MG63 (cell line): ENCODE measurements at regions not wholly inside any gene's neighbourhood (a gene's known extent, or its start where the extent isn't known, plus 50 kb on each side); places are given as distances from the start of the nearest gene placed in this dataset.

Source experiments
- DNase-seq: peaks from one replicate; pipeline ENCODE4 v3.0.0-alpha.2; 2020
- H3K27me3 ChIP-seq: fragments of 250-450 bp; sonication (Bioruptor Pico); 2 replicates; pipeline ENCODE4 v1.5.1; 2020; ENCODE audit warnings: mild to moderate bottlenecking, moderate library complexity
- H3K36me3 ChIP-seq: fragments of 250-450 bp; sonication (Bioruptor Pico); 2 replicates; pipeline ENCODE4 v1.5.1; 2020; ENCODE audit warnings: mild to moderate bottlenecking, moderate library complexity
- H3K4me3 ChIP-seq: fragments of 250-450 bp; sonication (Bioruptor Pico); 2 replicates; pipeline ENCODE4 v1.5.1; 2020; ENCODE audit warnings: mild to moderate bottlenecking, moderate library complexity
- H3K9me3 ChIP-seq: fragments of 250-450 bp; sonication (Bioruptor Pico); 2 replicates; pipeline ENCODE4 v1.5.1; 2020; ENCODE audit warnings: mild to moderate bottlenecking, moderate library complexity

DNA sequence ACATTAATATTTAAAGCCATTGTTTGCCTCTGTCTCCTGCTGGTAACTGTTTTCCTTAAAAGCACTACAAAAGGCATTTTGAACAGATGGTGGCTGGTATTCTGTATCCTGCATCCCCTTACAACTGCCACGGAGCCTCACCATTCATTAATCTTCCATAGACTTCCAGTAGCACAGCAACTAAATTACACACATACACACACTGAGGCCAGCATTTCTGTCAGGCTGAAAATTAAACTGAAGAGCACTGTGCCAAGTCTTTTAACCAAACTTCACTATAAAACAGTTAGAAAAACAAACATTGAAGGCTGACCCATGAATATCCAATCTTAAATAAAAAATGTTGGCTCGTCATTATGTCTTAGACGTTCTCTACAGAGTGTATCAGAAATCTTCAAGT lies 697.8 kb downstream of the DACH1 start:
- Histone ChIP-seq H3K4me3 (no peak overlapping the region), H3K27me3 (no peaks in the 10 kb centered on the region), H3K36me3 (no peaks in the 10 kb centered on the region), H3K9me3 (no peaks in the 10 kb centered on the region)
- no peak for DNase-seq

DNA sequence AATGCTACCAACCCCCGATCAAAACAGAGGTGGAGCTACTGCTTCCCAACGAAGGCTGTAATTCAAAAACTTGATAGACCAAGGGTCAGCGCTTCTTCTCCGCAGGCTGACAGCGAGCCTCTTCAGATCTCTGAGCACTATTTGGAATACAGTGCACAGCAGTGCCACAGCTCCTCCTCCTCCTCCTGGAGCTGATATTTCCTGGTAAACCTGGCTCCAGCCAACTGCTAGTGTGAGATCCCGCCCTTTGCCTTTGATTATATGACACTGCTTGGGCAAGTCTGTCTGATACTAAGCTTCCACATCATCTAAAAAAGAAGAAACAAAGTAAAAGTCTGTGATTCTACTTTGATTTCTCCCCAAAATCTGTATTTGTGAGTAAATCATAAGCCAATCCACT lies 710.5 kb downstream of the DACH1 start:
- Histone ChIP-seq H3K36me3 (no peaks in the 10 kb centered on the region), H3K4me3 (no peak overlapping the region), H3K9me3 (no peaks in the 10 kb centered on the region), H3K27me3 (no peaks in the 10 kb centered on the region)
- DNase-seq = no peak

DNA sequence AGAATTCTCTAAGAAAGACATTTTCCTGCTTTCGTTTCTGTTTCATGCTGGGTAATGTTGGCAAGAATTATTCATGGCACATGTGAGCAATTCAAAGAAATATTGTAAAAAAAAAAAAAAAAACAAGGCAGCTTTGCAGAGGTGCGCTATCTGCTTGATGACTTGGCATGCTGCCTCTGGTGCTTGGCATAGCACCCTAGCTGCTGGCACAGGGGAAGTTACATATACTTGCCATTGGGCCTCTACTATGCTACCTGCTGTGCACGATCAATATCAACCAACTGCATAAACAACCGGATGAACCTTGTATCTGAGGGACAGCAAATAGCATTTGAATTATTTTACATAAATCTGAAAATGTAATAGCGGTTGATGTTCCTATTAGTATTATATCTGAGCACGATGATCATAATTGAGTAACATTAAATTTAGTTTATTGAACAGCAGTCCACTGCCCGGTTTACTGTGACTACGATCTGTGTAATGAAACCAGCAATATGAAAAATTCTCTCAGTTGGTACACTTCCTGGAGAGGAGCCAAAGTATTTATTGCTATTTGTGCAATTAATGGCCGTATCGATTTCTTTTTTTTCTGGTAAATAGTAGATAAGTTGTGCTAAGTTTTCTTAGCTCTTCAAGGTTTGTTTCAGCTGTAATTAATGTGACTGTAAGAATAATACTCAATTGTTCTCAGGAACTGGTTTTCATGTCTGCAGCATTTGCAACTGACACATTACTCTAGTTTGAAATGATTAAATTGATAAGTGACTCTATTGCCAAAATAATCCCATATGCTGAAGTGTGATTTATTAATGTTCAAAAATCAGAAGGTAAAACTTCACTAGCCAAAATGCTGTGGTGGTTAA lies 717.3 kb downstream of the DACH1 start:
- no peak overlapping the region for H3K4me3 ChIP-seq

DNA sequence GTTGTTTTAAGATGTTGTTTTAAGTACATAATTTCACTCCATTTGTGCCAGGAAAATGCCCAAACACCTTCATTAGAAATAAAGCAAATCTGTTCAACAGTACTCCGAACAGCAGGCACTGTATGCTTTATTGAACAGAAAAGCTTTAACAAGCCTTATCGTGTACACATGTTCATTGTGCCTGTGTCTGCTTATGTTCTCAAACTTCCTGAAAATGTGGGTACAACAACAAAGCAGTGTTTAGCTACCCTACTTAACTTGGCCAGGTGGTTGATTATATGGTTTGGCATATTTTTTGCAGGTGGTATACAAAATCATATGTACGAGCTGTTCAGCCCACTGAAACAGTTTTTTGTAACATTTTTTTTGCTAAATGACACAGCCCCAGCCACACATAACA lies 718.0 kb downstream of the DACH1 start:
- no peaks in the 10 kb centered on the region for H3K27me3 ChIP-seq
- H3K9me3 ChIP-seq = no peaks in the 10 kb centered on the region
- no peaks in the 10 kb centered on the region for H3K36me3 ChIP-seq
- no peak overlapping the region for H3K4me3 ChIP-seq
- no peak for DNase-seq

More for the DNA sequence above, 717.3 kb downstream of the DACH1 start:
- Histone ChIP-seq H3K27me3 (no peaks in the 10 kb centered on the region), H3K36me3 (no peaks in the 10 kb centered on the region), H3K9me3 (no peaks in the 10 kb centered on the region)
- DNase-seq = no peak

DNA sequence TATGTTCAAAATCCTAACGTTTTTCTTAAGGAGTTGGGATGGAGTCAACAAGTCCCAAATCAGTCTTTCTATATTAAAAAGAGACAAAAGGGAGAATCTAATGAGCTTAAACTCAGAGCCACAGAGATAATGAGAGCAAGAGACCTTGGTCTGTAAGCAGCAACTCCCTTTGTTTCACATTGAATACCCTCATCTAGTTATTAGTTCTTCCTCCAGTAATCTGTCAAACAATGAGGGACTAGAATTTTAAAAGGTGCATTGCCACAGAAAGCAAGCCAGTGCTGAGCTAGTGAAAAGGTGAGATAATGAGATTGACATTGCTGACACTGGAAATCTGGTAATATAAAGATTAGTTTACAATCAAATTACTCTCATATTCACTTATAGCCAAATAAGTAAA lies 718.6 kb downstream of the DACH1 start:
- no peaks in the 10 kb centered on the region for H3K9me3 ChIP-seq
- DNase-seq = no peak
- H3K36me3 ChIP-seq = no peaks in the 10 kb centered on the region
- H3K4me3 ChIP-seq = no peak overlapping the region
- no peaks in the 10 kb centered on the region for H3K27me3 ChIP-seq

DNA sequence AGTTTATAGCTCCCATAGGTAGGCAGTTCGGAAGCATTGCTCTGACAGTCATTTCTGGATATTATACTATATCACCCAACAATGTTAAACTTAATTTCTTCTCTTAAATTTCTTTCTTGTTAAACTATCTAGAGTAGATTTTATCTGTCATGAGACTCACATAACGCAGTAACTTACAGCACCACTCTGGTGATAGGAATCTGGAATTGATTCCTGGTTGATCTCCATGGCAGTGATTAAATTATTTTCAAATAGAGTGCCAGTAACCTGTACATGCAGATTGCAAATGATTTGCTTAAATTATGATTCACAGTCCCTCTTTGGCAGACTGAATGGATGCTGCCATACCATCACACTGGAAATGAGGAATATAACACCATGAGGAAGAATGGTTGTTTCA lies 722.1 kb downstream of the DACH1 start:
- Histone ChIP-seq H3K27me3 (no peaks in the 10 kb centered on the region), H3K36me3 (no peaks in the 10 kb centered on the region), H3K4me3 (no peak overlapping the region), H3K9me3 (no peaks in the 10 kb centered on the region)
- no peak for DNase-seq

DNA sequence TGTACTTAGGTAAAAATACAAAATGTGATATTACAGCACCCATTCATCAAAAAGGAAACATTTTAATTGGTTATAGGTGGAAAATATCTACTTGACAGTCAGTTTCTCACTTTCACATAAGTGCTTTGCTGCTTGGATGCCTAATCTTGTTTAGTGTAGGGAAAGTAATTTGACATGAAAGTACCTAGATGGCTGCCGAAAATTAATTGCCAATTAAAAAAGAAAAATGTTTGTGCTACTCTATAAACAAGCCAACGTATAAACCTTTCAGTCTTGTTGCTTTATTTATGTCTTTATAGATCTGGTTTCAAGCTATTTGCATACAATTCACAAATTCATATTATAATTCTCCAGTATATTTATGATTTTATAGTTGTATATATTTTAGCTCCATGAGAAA lies 729.9 kb downstream of the DACH1 start:
- no peaks in the 10 kb centered on the region for H3K9me3 ChIP-seq
- no peak for DNase-seq
- H3K4me3 ChIP-seq = no peak overlapping the region
- no peaks in the 10 kb centered on the region for H3K27me3 ChIP-seq
- no peaks in the 10 kb centered on the region for H3K36me3 ChIP-seq

DNA sequence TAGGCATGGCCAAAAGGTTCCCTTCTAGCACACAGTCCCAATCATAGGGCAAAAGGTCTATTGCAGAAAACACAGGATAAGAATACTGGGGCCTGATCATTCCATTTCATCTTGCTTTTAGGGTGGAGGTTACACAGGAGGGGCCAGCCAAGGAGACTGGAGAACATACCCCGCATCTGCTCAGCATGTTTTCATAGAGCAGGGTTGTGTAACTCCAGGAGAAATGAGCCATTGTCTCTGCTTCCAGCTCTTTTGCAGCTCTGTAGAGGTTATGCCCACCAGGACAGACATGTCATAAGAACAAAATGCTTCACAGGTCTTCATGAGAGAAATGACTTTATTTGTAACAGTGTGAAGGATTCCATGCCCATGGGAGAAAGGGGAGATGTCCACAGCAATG lies 742.8 kb downstream of the DACH1 start:
- Histone ChIP-seq H3K4me3 (no peak overlapping the region), H3K27me3 (no peaks in the 10 kb centered on the region), H3K9me3 (no peaks in the 10 kb centered on the region), H3K36me3 (no peaks in the 10 kb centered on the region)
- no peak for DNase-seq

DNA sequence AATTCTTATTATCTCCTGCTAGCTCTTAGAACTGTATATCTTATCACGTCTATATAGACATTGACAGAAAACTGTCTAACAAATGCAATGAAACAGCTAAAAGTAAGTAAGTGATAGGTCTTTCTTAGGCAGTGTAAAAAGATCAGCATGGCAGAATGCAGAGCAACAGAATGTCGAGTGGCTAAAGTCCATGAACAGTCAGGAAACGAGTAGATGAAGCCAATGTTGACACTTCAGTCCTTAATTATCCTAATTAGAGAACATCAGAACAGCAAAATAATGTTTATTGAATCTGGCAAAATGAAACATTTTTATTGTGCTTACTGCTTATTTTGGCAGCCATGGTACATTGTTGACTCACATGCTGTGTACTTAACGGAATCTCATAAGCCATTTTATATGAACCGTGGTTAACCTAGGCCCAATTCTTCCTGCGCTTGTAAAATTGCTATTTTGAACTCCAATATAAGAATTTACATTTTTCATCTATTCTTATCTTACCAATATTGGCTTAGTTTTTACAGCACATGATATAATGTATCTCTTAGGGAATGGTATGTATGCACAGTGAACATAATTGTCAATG lies 748.1 kb downstream of the DACH1 start:
- H3K9me3 ChIP-seq = no peaks in the 10 kb centered on the region
- H3K36me3 ChIP-seq = no peaks in the 10 kb centered on the region
- H3K4me3 ChIP-seq = no peak overlapping the region
- H3K27me3 ChIP-seq = no peaks in the 10 kb centered on the region
- DNase-seq = no peak

DNA sequence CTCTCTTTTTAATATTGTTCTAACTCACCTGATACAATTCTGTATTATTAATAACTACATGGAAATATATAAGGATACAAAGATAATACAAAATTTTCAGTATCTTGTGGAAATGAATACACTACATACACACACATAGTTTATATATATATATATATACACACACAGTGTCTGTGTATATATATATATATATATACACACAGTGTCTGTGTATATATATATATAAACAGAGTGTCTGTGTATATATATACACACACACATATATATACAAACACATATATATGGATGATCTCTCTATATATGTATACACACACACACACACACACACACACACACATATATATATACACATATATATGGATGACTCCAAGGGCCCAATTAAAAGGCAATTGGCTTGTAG lies 749.1 kb downstream of the DACH1 start:
- no peaks in the 10 kb centered on the region for H3K9me3 ChIP-seq
- DNase-seq = no peak
- no peaks in the 10 kb centered on the region for H3K27me3 ChIP-seq
- no peak overlapping the region for H3K4me3 ChIP-seq
- no peaks in the 10 kb centered on the region for H3K36me3 ChIP-seq

DNA sequence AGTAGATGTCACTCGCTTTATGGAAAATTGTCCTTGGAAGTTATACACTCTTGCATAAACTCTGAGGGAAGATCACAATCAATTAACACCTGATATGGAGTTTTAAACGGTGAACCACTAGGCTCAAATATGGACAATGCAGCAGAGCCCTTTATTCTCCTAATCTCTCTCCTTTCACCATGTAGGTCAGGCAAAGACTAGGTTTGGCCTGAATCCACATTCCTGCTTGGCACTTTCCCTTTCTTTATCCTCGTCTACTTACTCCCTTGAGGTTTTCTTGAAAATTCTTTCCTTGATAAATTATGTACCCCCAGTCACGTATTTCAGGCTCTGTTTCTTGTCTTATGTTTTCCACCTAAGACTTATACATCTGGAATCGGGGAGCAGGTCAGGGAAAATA lies 751.7 kb downstream of the DACH1 start:
- Histone ChIP-seq H3K9me3 (no peaks in the 10 kb centered on the region), H3K4me3 (no peak overlapping the region), H3K27me3 (no peaks in the 10 kb centered on the region), H3K36me3 (no peaks in the 10 kb centered on the region)
- DNase-seq = no peak

DNA sequence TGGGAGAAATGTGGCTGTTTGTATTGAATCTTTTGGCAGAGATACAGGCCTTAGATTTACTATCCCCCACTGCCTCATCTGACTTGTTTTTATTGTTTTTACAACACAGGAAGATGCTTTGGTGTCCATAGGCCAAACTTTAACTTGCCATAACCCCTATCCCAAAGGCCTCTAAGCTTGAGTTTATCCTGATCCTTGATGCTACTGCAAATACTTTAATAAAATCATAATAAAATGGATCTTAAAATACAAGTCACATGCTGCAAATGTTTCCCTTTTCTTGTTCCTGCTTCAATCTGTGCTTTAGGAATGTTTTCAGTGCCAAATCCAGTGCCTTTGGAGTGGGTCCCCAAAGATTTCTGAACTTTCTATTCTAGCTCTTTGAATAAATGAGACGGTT lies 770.6 kb downstream of the DACH1 start:
- no peaks in the 10 kb centered on the region for H3K9me3 ChIP-seq

DNA sequence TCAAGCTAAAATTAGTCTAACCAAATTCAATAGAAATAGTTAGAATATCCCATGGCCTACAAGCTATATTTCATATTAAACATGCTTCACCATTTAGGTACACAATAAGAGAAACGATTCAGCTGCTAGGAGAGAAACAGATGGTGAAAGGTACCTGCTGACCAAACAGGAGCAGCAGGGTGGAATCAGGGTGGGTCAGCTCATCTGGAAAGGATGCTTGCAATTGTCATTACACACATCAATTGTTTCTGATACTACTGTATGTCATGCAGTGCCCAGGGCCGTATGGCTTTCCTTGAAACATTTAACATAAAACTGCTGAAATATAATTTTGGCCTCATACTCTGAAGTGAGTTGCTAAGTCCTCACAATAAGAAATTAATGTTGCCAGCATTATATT lies 776.0 kb downstream of the DACH1 start:
- no peak for DNase-seq
- H3K9me3 ChIP-seq = no peaks in the 10 kb centered on the region
- H3K27me3 ChIP-seq = no peaks in the 10 kb centered on the region
- no peaks in the 10 kb centered on the region for H3K36me3 ChIP-seq
- H3K4me3 ChIP-seq = no peak overlapping the region

More for the DNA sequence above, 770.6 kb downstream of the DACH1 start:
- H3K36me3 ChIP-seq = no peaks in the 10 kb centered on the region
- H3K4me3 ChIP-seq = no peak overlapping the region
- no peaks in the 10 kb centered on the region for H3K27me3 ChIP-seq
- no peak for DNase-seq

DNA sequence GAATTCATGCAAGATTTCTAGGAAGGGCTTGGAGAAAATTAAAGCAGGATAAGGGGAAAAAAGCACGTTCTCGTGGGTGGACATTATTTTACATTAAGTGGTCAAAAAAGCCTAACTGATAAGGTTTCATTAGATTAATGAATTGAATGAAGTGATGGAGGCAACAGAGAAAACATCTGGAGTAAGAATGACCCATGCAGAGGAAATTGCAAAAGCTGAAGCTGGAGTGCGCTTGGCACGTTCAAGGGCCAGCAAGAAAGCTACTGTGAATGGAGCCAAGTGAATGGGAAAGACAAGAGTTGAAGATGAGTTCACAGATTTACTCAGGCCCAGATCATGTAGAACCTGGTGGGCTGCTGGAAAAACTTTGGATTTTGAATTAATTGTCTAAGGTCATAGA lies 777.9 kb downstream of the DACH1 start:
- DNase-seq = no peak
- Histone ChIP-seq H3K27me3 (no peaks in the 10 kb centered on the region), H3K4me3 (no peak overlapping the region), H3K36me3 (no peaks in the 10 kb centered on the region), H3K9me3 (no peaks in the 10 kb centered on the region)

DNA sequence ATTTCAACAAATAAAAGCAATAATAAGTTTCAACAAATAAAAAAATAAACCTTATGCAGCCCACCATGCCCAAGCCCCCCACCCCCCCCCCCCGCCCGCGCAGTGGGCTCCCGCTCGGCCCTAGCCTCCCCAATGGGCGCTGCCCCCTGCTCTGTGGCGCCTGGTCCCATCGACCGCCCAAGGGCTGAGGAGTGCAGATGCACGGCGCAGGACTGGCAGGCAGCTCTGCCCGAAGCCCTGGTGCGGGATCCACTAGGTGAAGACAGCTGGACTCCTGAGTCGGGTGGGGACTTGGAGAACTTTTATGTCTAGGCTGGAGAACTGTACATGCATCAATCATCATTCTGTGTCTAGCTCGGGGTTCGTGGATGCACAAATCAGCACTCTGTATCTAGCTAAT lies 779.6 kb downstream of the DACH1 start:
- Histone ChIP-seq H3K27me3 (no peaks in the 10 kb centered on the region), H3K9me3 (no peaks in the 10 kb centered on the region), H3K36me3 (no peaks in the 10 kb centered on the region), H3K4me3 (no peak overlapping the region)
- DNase-seq = no peak

DNA sequence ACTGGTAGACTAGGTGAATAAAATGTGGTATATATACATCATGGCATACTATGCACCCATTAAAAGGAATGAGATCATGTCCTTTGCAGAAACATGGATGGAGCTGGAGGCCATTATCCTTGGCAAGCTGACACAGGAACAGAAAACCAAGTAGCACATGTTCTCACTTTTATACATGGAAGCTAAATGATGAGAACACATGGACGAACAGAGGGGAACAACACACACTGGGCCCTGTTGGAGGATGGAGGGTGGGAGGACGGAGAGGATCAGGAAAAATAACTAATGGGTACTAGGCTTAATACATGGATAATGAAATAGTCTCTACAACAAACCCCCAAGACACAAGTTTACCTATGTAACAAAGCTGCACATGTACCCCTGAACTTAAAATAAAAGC lies 780.0 kb downstream of the DACH1 start:
- no peaks in the 10 kb centered on the region for H3K27me3 ChIP-seq
- H3K36me3 ChIP-seq = no peaks in the 10 kb centered on the region
- no peak for DNase-seq
- H3K4me3 ChIP-seq = no peak overlapping the region
- no peaks in the 10 kb centered on the region for H3K9me3 ChIP-seq

DNA sequence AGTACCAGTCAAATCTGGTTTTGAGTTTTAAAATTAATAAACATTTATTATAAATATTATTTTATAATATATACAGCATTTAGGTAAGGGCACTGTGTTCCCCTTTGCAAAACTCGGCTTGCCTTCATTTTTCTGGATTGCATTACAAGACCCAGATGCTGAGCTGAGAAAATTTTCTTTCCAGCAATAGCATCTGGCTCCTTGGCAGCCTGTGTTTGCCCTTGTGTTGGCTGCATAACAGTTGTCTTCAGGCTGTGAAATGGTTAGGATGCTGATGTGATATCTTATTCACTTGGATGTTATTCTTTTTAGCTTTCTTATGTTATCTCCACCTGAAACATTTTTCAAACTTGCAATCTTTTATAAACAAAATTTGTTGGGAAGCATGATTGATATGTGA lies 784.4 kb downstream of the DACH1 start:
- no peak for DNase-seq
- no peaks in the 10 kb centered on the region for H3K27me3 ChIP-seq
- no peak overlapping the region for H3K4me3 ChIP-seq
- no peaks in the 10 kb centered on the region for H3K36me3 ChIP-seq
- no peaks in the 10 kb centered on the region for H3K9me3 ChIP-seq

DNA sequence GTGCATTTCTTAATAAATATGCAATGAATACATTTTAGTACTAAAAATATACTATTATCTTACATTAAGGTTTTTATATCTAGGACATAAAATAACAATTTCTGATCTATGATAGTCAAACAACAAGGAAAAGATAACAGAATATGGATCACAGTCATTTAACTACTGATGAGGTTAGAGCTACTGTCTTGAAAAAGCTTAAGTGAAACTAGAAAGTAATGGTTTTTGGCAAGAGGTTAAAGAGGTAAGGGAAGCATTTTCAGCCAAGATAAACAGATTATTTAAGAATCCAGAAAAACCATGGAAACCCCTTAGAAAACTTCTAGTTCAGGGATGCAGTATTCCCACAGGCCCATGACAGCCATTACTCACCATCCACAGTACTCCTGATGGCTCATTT lies 787.4 kb downstream of the DACH1 start:
- no peaks in the 10 kb centered on the region for H3K27me3 ChIP-seq
- no peak for DNase-seq

More for the DNA sequence above, 787.4 kb downstream of the DACH1 start:
- no peak overlapping the region for H3K4me3 ChIP-seq
- H3K36me3 ChIP-seq = no peaks in the 10 kb centered on the region
- H3K9me3 ChIP-seq = no peaks in the 10 kb centered on the region
